EH (cell line): ENCODE measurements at regions not wholly inside any gene's neighbourhood (a gene's known extent, or its start where the extent isn't known, plus 50 kb on each side); places are given as distances from the start of the nearest gene placed in this dataset.

Source experiments
- DNase-seq: peaks from one replicate; pipeline ENCODE4 v3.0.0-alpha.2; 2015; ENCODE audit warnings: low read depth

DNA sequence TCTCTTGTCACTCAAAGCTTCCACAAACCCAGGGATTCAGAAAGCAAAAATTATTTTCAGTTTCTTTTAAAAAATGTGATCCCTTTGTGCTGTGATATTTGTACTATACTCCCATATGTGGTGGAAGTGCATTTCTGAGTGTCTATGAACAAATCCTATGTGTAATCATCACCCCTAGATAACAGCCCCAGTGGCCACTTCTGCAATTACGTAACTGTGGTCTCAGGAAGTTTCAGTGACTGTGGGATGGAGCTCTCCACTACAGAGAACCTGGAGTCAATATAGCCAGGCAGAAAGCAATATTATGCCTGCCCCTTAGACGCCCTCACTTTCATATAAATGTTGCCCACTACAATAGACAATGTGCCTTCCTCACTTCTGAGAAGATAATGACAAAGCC, 1101.7 kb upstream of the GHITM start:
- no peak for DNase-seq

DNA sequence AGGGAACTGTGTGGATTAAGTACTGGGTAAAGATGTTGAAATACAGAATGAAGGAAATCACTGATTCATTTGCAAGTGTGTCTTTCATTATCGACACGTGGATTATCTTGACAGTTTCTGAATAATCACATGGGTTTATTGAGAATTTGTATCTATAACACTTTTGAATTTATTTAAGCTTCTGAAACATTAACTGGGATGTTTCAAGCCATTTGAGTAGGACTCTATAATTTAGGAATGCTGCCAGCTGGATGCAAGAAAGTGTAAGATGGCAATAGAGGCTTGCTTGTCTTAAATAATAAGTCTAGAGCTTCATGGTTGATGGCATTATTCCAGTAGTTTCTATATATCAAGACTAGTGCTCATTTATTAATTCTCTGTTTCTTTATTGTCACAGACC, 1100.7 kb upstream of the GHITM start:
- no peak for DNase-seq

DNA sequence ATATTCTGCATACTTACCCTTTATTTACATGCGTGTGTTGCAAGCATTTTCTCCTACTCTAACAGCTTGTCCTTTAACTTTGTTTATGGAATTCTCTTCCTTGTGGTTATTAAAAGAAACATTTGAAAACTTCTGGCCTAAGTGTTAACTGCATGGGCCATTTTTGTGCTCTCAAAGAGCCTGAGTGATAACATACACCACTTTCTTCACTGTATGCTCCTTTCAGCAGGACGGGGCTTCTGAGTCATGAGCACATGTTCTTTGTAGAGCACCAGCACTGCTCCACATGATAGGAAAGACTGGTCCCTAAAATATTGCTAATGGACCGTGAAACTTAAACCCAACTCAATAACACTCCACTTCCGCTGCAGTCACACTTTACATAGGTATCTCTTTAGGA, 1093.6 kb upstream of the GHITM start:
- no peak for DNase-seq

DNA sequence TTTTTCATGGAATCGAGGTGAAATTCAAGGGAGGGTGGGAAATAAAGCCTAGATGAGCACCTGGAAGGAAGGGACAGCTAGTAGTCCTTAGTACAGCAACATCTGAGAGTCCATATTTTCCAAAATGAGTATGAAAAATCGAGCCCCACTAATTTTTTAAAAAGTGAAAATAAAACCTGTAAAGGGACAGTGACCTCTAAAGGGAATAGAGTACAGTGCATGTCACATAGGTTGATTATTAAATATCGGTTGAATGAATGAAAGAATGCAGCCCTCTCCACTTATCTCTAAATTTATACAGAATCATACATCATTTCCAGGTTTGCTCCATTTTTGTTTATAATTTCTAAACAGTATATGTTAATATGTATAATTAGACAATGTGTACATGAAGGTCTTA, 1088.5 kb upstream of the GHITM start:
- no peak for DNase-seq

DNA sequence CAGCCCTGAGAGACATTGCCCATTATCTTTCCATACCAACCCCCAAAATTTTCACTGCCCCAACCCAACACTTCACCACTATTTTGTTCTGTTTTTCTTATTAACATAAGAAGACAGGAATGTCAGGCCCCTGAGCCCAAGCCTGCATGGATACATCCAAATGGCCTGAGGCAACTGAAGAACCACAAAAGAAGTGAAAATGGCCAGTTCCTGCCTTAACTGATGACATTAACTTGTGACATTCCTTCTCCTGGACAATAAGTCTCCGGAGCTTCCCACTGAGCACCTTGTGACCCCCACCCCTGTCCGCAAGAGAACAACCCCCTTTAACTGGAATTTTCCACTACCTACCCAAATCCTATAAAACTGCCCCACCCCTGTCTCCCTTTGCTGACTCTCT, 1076.4 kb upstream of the GHITM start:
- DNase-seq: no peak

DNA sequence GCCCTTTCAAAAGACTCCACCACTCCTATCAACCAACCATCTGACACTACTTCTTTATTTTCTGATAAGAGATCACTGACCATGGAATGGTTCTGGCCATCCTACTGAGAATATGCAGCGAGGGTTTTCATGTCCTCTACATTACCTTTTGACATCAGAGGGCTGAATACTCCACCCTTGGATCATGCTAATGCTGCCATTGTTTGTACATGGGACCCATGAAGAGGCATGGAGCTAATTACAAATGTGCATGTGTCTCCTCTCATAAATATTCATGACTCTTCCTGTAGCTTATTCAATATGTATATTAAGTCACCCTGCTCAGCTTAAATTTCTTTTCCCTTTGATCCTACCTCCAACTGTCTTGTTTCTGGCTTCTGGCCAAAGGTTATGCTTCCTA, 1065.8 kb upstream of the GHITM start:
- no peak for DNase-seq

DNA sequence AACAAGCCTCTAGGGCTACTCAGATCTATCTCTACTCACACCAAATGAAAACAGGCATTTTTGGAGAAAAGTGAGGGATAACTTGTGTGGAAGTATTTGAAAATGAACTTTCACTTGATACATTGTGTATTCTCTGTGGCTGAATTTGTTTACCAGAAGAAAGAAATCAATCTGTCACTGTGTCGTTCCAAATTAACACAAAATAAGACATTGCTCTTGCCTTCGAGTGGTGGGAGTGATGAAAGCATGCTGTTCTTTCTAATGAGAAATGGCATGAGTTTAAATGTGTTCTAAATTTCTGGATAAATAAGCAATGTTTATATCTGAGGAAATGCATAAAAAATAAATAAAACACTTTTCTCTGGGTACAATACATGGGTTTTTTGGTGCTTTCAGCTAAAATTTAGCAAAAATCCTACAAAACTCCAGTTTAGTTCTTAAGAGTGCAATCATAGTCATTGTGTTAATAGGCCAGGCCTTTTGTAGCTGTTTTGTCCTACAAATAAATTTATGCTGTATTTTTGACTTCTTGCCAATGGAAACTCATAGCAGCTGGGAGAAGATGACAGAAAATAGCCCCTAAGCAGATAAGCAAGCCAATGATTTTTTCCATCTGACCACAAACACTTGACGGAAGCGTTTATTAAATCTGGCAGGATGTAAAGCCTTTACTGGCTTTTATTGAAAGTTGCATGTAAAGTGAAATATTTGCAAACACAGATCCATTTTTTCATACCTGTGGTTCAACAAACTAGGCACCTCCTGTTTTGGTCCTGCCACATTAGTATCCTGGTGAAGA, 1064.1 kb upstream of the GHITM start:
- no peak for DNase-seq

DNA sequence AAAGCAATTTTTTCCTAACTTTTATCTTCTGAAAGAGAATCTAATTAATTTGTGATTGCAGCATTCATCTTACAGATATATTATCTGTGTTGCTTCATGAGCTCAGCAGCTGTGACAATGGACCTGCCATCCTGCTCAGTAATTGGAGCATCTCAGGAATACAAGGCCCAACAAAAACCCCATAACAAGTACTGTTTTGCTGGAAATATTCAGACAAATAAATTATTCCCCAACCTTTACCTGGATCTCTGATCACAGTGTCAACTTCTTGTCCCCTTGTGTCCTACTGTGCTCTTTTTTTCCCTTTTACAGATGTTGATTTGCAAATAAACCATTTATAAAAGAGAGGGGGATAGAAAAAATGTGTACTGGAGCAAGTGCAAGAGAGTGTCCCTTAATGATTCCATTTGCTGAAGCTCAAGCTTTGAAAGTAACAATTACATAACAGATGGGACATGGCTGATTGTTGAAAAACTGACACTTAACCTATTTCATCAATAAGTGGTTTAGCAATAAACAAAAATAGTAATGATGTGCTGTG, 1063.4 kb upstream of the GHITM start:
- no peak for DNase-seq

DNA sequence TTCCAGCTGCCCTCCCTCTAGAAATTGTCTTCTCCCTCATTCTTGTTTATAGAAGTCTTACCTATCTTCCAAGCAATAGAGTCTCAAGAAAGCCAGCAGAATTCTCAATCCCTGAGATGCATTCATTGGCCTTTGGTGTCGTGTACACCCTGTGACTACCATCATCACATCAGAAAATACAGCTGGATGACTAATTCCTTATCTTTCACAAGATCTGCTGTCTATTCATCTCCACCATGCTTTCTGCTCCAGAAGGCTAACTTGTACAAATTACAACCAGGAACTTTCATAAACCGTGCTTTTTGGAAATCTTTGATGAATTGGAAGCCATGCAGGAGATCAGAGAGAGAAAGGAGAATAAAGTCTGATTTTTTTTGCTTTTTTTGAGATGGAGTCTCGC, 1062.9 kb upstream of the GHITM start:
- DNase-seq: peak; percentile 1

DNA sequence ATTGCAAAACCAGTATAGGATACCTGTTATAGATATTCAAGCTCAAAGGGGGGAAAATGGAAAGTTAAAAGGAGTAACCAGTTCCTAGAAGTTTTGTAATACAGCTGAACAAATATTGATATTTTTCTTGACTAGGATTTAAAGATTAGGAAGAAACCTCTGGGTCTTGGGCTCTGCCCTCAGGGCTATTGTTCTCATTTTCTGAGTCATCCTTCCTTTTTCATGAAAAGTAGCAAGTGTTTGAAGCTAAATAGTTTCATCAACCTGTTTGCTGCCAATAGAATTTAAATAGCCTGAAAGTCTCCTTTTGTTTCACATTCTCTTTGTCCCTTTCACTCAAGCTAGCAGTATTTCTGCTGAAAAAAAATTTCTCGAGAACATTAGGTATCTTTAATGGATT, 1061.1 kb upstream of the GHITM start:
- DNase-seq: no peak

DNA sequence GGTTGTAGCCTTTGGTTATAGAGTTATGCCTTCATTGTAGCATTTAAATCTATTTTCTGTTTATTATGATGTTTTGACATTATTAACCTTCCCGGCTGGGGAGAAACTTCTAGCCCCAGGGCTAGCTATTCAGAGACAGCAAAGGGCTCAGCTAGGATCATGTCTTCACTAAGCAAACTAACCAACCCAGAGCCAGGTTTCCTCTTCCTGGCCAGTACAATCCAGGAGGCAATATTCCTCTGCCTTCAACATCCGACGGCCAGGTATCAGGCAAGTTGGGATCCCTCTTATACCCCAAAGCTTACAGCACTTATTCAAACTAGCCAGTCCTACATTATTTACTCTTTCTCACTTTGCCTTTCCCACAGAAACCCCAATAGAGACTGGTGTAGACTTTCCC, 1060.7 kb upstream of the GHITM start:
- no peak for DNase-seq

DNA sequence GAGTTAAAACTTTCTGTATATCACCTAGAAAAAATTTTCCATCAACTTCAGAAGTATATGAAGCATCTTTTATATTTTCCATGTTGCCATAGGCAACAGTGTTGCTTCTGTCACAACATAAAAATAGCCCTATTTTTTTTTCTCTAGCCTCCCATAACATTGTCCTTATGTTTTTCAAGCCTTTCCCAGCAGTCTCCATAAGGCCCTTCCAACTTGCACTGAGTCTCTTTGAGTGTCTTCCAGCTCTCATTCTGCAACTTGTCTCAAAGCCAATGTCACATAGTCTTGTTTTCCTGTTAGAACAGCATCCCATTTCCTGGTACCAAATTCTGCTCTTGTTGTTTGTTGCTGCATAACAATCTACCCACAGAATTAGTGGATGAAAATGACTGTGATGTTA, 1055.5 kb upstream of the GHITM start:
- no peak for DNase-seq

DNA sequence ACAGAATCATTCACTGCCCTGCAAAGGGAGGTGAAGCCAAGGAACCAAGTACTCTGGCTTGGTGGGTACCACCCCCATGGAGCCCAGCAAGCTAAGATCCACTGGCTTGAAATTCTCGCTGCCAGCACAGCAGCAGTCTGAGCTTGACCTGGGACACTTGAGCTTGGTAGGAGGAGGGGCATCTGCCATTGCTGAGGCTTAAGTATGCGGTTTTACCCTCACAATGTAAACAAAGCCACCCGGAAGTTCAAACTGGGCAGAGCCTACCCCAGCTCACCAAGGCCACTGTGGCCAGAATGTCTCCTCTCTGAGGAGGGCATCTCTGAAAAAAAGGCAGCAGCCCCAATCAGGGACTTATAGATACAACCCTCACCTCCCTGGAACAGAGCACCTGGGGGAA, 1050.0 kb upstream of the GHITM start:
- DNase-seq: no peak

DNA sequence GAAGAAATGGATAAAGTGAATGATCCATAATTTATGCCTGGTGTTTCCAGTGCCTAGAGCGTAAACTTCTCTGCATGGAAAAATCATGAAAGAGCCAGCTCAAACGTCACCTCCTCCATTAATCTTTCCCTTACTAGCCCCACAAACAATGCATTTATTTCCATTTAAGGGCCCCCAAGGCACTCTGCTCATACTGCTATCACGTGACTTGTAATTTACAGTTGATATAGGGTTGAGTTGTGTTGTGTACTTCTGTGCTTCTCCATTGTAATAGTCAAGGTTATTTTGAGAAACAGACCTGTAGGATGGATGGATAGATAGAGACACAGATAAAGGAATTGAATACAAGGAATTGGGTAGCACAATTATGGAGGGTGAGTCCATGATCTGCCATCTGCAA, 1034.7 kb upstream of the GHITM start:
- no peak for DNase-seq

DNA sequence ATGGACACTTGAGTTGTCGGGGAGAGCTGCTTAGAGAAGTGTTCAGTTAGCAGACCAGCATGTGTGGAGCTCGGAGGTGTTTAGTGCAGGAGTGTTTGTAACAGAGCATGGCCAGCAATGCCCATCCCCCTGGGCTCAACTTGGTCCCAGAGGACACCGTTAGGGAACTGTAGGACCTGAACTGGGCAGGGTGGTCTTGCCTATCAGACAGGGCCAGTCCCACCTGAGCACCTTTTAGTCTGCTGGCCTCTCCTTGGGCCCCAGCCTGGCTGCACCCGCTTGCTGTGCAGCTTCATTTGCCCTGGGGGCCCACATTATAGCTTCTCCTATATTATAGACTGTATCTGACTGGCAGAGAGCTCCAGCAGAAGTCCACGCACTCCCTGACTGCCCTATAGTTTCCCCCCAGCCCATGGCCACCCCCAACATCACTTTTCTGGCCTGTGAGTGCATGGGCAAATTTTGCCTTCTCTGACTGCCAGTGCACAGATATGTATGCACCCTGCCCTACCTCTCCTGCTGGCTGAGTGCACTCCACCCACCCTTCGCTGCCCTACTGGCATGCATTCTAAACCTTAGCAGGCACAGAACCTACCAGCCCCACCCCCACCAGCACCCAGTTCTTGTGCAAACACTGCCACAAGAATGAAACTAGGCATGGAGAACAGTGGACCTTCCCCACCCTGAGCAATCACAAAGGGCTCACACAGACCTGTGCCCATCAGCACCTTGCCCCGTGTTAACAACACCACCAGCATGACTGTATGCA, 1030.6 kb upstream of the GHITM start:
- no peak for DNase-seq

DNA sequence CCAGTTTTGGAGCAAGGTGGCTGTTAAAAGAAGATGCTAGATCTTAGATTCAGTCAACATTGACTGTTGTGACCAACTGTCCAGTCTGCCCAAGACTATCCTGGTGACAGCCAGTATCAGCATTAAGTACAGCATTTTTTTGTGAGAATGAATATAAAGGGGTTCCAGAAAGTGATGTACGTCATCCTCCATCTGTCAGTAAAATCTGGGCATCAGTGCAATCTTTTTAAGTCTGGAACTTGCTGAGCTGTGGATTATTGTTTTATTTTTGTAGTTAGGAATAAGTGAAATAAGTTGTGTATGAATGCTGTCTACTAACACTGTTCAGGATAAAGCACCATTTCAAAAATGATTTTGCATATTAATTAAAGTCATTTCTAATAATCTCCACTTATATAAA, 1020.0 kb upstream of the GHITM start:
- no peak for DNase-seq

DNA sequence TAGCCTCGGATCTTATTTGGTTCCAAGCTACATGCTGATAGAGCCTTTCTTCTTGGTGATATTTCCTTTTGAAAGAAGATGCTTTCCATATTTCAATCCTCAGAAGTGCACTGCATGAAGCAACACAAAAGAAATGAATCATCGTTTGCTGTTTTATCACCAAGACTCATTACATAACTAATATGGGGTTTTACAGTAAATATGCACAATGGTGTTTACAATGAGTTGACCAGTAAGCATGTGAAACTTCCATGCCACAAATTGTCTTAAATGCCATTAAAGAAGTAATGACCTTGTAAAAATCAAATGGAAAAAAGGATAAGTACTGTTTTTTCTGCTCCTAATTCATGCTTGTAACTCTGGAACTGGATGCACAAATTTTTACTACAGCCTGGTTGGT, 1017.0 kb upstream of the GHITM start:
- DNase-seq: peak; percentile 27

DNA sequence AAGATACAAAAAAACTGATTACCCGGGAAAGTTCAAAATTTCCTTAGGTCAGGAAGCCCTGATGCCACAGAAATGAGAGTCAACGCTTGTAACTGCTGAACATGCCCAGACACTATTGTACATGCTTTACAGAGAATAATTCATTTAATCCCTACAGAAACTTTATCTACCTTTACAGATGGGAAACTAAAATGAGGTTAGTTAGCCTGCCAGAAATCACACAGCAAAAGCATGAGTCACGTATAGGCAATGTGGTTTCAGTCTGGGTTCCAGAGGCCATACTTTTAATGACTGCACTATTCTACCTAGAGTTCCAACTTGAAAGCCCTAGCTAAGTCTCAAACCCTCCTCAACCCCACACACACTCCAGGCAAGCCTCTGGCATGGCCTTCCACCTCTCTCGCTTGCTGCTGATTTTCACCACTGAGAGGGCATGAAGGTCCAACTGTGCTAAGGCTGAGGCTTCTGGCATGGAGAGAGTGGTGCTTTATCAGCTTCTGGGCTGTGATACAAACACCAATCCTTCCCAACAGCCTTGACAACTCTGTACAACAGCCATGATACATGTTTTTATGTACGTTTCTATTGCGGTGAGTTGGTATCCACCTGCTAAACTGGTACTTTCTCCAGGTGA, 1011.2 kb upstream of the GHITM start:
- DNase-seq: no peak

DNA sequence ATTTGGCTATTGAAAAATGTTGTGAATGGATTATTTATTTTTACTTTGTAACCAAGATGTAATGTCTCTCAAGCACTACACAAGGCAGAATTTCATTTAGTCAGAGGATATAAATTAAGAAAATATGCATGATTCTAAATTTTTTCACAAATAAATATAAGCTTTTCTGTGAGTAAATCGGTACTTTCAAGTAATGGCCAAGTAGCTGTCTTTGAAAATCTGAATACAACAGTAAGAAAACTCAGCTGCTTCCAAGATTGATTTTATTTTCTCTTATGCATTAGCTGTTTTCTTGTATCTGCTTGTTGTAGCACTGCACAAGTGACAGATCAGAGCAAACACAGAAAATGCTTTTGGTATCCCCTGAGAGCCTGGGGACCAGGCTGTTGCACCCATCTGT, 998.5 kb upstream of the GHITM start:
- no peak for DNase-seq

DNA sequence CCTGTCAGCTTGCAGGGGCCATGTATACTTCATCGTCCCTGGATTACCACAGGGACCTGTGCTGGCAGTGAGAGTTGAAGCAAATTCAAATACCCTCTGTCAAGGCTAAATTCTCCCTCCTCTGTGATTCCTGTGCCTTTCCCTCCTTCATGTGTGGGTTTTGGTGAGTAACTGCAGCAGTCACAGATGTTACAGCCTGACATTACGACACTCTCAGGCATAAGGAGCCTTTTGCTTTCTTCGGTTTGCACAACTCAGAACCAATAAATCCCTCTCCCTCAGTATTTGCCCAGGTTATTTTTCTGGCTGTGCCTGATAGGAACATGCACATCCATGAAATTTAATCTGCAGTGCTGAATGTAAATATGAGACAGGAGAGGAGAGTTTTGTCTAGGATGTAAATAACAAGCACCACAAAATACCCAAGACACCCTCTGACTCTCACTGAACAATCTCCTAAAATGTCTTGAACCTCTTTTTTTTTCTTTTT, 997.2 kb upstream of the GHITM start:
- no peak for DNase-seq

DNA sequence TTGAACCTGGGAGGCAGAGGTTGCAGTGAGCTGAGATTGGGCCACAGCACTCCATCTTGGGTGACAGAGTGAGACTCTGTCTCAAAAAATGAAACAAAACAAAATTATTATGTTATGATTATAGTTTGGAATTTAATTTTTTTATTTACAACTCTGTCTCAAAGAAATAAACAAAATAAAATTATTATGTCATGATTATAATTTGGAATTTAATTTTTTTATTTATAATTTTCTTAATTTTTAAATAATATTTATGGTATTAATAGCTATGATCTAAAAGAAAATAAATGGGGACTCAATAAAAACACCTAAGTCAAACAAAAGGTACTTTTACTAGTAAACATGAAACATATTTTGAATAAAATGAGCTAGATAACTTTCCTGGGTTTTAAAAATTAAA, 994.8 kb upstream of the GHITM start:
- no peak for DNase-seq

DNA sequence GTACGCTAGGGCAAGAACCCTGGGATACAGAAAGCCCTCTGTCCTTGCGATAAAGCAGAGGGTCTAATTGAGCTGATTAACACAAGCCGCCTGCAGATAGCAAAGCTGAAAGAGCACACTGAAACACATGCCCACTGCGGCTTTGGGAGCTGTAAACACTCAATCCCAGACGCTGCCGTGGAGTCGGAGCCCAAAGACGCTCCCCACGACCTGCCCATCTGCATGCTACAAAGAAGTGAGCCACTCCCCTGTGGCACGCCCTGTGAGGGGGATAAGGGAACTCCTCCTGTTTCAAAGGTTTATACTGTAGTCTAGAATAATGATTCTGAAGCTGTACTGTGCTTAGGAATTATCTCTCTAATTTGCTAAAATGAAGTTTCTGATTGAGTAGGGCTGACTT, 985.6 kb upstream of the GHITM start:
- DNase-seq: no peak

DNA sequence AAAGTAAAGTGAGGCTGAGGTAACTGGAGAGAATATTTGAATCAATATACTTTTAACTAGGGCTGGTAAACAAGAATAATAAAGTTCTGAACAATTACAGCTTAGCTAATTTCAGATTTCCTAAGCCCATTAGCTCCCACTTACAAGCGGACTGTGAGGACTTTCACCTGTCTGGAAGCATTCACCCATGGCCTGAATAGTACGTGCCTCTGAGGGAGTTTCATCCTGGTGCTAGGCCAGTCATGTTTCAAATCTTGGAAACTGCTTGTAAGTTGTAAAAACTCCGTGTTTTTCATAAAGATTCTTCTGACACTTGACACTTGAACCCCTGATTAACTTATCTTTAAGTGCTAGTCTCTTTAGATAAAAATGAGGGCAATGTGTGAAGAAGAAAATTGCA, 975.2 kb upstream of the GHITM start:
- no peak for DNase-seq
